ENCODE measurements at regions not wholly inside any gene's neighbourhood (a gene's known extent, or its start where the extent isn't known, plus 50 kb on each side); places are given as distances from the start of the nearest gene placed in this dataset.

GRCh38 chr7:67486401-67486800 lies 489.8 kb downstream of the TYW1 start:
- no peaks in the 10 kb centered on the region for H3K79me2 ChIP-seq (ENCODE audit: control insufficient read depth, low read length)
- H3K36me3 ChIP-seq (ENCODE audit: control insufficient read depth, low read length) = no peaks in the 10 kb centered on the region
- H3K9me2 ChIP-seq (replicated peaks; ENCODE audit: control insufficient read depth, low read length) = no peaks in the 10 kb centered on the region
- TF ChIP-seq EZH2phosphoT487 (IDR thresholded peaks at IDR 0.05; ENCODE audit: borderline replicate concordance, low read length) = no peak
- no peak for TF ChIP-seq CTCF (IDR thresholded peaks at IDR 0.05; ENCODE audit: low read depth, low read length, poor library complexity, severe bottlenecking)
- no peaks in the 10 kb centered on the region for H4K20me1 ChIP-seq (ENCODE audit: control insufficient read depth, insufficient read depth, low read depth, low read length)
- no peak overlapping the region for H3K27ac ChIP-seq (ENCODE audit: low read depth, low read length)
- no peaks in the 10 kb centered on the region for H3K27me3 ChIP-seq (ENCODE audit: control insufficient read depth, low read length)
- H3K4me2 ChIP-seq (ENCODE audit: low read length) = no peak overlapping the region
- no peaks in the 10 kb centered on the region for H3K9me3 ChIP-seq (ENCODE audit: control insufficient read depth, insufficient read depth, low read length)
- H3F3A ChIP-seq (ENCODE audit: control insufficient read depth, insufficient read depth) = no peaks in the 10 kb centered on the region
- H3K4me3 ChIP-seq (ENCODE audit: low read length) = no peak overlapping the region
- no peaks in the 10 kb centered on the region for H3K4me1 ChIP-seq (ENCODE audit: control insufficient read depth, low read length)

- no peak overlapping the region for H3K27ac ChIP-seq (ENCODE audit: low read depth, low read length)
- H3K36me3 ChIP-seq (ENCODE audit: control insufficient read depth, low read length) = no peaks in the 10 kb centered on the region
- no peaks in the 10 kb centered on the region for H3K27me3 ChIP-seq (ENCODE audit: control insufficient read depth, low read length)
- no peaks in the 10 kb centered on the region for H3K4me1 ChIP-seq (ENCODE audit: control insufficient read depth, low read length)
- no peaks in the 10 kb centered on the region for H3K9me2 ChIP-seq (replicated peaks; ENCODE audit: control insufficient read depth, low read length)
- H3K4me3 ChIP-seq (ENCODE audit: low read length) = no peak overlapping the region
- H3F3A ChIP-seq (ENCODE audit: control insufficient read depth, insufficient read depth) = no peaks in the 10 kb centered on the region
- TF ChIP-seq CTCF (IDR thresholded peaks at IDR 0.05; ENCODE audit: low read depth, low read length, poor library complexity, severe bottlenecking) (no peak), EZH2phosphoT487 (IDR thresholded peaks at IDR 0.05; ENCODE audit: borderline replicate concordance, low read length) (no peak)
- no peaks in the 10 kb centered on the region for H3K79me2 ChIP-seq (ENCODE audit: control insufficient read depth, low read length)
- no peaks in the 10 kb centered on the region for H3K9me3 ChIP-seq (ENCODE audit: control insufficient read depth, insufficient read depth, low read length)
- no peak overlapping the region for H3K4me2 ChIP-seq (ENCODE audit: low read length)
- H4K20me1 ChIP-seq (ENCODE audit: control insufficient read depth, insufficient read depth, low read depth, low read length) = no peaks in the 10 kb centered on the region
These were observed 490.7 kb downstream of the TYW1 start for GRCh38 chr7:67487316-67487715.

- TF ChIP-seq EZH2phosphoT487 (IDR thresholded peaks at IDR 0.05; ENCODE audit: borderline replicate concordance, low read length) (no peak), CTCF (IDR thresholded peaks at IDR 0.05; ENCODE audit: low read depth, low read length, poor library complexity, severe bottlenecking) (no peak)
- H3K36me3 ChIP-seq (ENCODE audit: control insufficient read depth, low read length) = no peaks in the 10 kb centered on the region
- H3K9me3 ChIP-seq (ENCODE audit: control insufficient read depth, insufficient read depth, low read length) = no peaks in the 10 kb centered on the region
- H3K27ac ChIP-seq (ENCODE audit: low read depth, low read length) = no peak overlapping the region
- H3K27me3 ChIP-seq (ENCODE audit: control insufficient read depth, low read length) = no peaks in the 10 kb centered on the region
- no peaks in the 10 kb centered on the region for H3K4me1 ChIP-seq (ENCODE audit: control insufficient read depth, low read length)
- H3K9me2 ChIP-seq (replicated peaks; ENCODE audit: control insufficient read depth, low read length) = no peaks in the 10 kb centered on the region
- no peaks in the 10 kb centered on the region for H3K79me2 ChIP-seq (ENCODE audit: control insufficient read depth, low read length)
- H3F3A ChIP-seq (ENCODE audit: control insufficient read depth, insufficient read depth) = no peaks in the 10 kb centered on the region
- no peak overlapping the region for H3K4me2 ChIP-seq (ENCODE audit: low read length)
- H4K20me1 ChIP-seq (ENCODE audit: control insufficient read depth, insufficient read depth, low read depth, low read length) = no peaks in the 10 kb centered on the region
- no peak overlapping the region for H3K4me3 ChIP-seq (ENCODE audit: low read length)
These were observed 493.2 kb downstream of the TYW1 start for GRCh38 chr7:67489881-67490280.

DNA sequence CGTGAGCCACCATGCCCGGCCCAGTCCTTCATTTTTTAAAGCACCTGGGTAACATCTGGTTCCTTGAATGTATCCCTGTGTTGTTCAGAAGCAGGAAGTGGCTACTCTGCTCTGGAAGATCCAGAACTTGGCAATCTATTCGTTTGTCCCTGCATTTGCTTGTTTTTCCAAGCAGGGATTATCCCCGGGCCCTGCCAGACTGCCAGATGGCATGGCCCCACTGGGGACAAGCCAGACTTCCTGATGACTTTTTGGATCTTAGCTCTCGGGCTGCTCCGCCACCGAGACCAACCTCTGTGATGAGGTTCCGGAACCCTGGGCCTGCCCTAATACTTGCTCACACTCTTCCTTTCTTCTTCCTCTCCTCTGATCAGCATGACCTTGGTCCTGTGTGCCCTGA lies 496.7 kb downstream of the TYW1 start:
- Histone ChIP-seq H3K4me2 (ENCODE audit: low read length) (no peak overlapping the region), H3K27ac (ENCODE audit: low read depth, low read length) (no peak overlapping the region), H3F3A (ENCODE audit: control insufficient read depth, insufficient read depth) (no peaks in the 10 kb centered on the region), H3K9me3 (ENCODE audit: control insufficient read depth, insufficient read depth, low read length) (no peaks in the 10 kb centered on the region), H4K20me1 (ENCODE audit: control insufficient read depth, insufficient read depth, low read depth, low read length) (no peaks in the 10 kb centered on the region), H3K9me2 (replicated peaks; ENCODE audit: control insufficient read depth, low read length) (no peaks in the 10 kb centered on the region), H3K4me3 (ENCODE audit: low read length) (no peak overlapping the region), H3K4me1 (ENCODE audit: control insufficient read depth, low read length) (no peaks in the 10 kb centered on the region), H3K36me3 (ENCODE audit: control insufficient read depth, low read length) (no peaks in the 10 kb centered on the region), H3K79me2 (ENCODE audit: control insufficient read depth, low read length) (no peaks in the 10 kb centered on the region), H3K27me3 (ENCODE audit: control insufficient read depth, low read length) (no peaks in the 10 kb centered on the region)
- TF ChIP-seq CTCF (IDR thresholded peaks at IDR 0.05; ENCODE audit: low read depth, low read length, poor library complexity, severe bottlenecking) (no peak), EZH2phosphoT487 (IDR thresholded peaks at IDR 0.05; ENCODE audit: borderline replicate concordance, low read length) (no peak)

All from DOHH2 (cell line).